T-helper 1 cell treated with Interleukin-12 subunit alpha and Interleukin-12 subunit beta and Interleukin-4 antibody, amounts not matched to agents 30 ng/mL and 1 ng/mL, for 36 hours (primary cell): ENCODE measurements at regions not wholly inside any gene's neighbourhood (a gene's known extent, or its start where the extent isn't known, plus 50 kb on each side); places are given as distances from the start of the nearest gene placed in this dataset.
"Not testable (repeated sequence)": the region's sequence is repeated elsewhere in the genome, so short reads cannot be mapped to it uniquely, and the experiment has no call there.

Source experiments
- intact Hi-C: fragments of 100-400 bp; cut with micrococcal nuclease; formaldehyde crosslinking; loops from one replicate; pipeline ENCODE4 v1.15.1; 2024

GRCh38 chr10:77740396-77740795, 102.8 kb upstream of the KCNMA1 start:
- intact Hi-C loops: not testable (repeated sequence)

DNA sequence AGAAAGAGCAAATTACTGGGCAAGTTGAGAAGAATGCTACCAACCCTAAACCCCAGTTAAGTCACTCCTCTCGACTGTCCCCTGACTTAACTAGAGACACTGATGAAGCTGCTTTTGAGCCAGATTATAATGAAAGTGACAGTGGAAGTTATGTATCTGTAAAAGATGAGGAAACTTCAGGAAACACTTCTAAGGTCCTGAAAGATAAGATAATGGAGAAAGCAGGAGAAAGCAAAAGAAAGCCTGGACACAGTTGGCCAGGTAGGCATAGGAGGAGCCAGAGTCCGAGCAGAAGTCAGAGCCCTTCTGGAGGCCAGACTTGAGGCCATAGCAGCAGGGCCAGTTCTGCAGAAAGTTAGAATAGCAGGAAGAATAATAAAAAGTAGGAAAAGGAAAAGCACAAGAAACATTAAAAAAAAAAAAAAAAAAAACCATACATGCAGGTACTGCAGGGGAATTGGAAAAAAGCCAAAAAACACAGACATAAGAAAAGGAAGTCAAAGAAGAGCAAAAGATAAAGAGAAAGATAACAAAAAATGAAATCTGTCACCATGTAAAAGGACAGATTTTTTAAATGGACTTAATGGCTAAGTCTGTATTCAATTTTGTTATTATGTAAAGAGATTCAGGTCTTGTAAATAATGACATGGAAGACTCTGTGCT, 101.0 kb upstream of the KCNMA1 start:
- intact Hi-C loops: no loop called here

- intact Hi-C loops: no loop called here
These were observed 100.0 kb upstream of the KCNMA1 start for GRCh38 chr10:77737608-77738007.

- intact Hi-C loops: not testable (repeated sequence)
These were observed 97.5 kb upstream of the KCNMA1 start for GRCh38 chr10:77735136-77735535.

- intact Hi-C loops: no loop called here
These were observed 94.8 kb upstream of the KCNMA1 start for GRCh38 chr10:77732213-77733003.

- intact Hi-C loops: no loop called here
These were observed 89.9 kb upstream of the KCNMA1 start for GRCh38 chr10:77727481-77727880.

DNA sequence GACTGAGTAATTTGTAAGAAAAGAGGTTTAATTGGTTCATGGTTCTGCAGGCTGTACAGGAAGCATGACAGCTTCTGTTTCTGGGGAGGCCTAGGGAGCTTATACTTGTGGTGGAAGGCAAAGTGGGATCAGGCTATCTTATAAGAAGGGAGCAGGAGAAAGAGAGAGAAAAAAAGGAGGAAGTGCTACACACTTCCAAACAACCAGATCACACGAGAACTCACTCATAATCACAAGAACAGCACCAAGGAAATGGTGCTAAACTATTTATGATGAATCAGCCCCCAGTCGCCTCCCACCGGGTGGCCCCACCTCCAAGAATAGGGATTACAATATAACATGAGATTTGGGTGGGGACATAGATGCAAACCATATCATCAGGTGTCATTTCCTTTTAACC, 89.1 kb upstream of the KCNMA1 start:
- intact Hi-C loops: no loop called here

DNA sequence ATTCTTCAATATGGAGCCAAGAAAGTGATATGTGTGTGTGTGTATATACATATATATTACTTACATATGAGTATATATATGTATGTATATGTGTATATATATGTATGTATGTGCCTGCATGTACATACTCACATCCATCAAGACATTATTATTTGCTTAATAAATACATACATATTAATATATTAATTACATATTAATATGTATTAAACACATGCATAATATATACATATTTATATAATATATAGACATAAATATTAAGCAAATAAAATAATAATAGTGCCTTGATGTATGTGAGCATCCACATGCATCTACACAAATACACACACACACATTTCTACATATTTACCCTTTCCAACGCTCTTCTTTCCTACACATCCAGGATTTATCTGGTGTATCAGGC, 88.7 kb upstream of the KCNMA1 start:
- intact Hi-C loops: no loop called here

DNA sequence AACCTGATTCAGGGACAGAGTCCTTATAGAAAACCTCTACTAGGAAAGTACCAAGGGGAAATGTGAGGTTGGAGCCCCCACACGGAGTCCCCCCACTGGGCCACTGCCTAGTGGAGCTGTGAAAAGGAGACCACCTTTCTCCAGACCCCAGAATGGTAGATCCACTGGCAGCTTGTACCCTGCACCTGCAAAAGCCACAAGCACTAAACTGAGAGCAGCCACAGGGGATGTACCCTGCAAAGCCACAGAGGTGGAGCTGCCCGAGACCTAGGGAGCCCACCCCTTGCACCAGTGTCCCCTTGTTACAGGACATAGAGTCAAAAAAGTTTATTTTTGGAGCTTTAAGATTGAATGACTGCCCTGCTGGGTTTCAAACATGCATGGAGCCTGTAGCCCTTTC, 87.2 kb upstream of the KCNMA1 start:
- intact Hi-C loops: no loop called here

GRCh38 chr10:77723376-77723775, 85.8 kb upstream of the KCNMA1 start:
- intact Hi-C loops: no loop called here

DNA sequence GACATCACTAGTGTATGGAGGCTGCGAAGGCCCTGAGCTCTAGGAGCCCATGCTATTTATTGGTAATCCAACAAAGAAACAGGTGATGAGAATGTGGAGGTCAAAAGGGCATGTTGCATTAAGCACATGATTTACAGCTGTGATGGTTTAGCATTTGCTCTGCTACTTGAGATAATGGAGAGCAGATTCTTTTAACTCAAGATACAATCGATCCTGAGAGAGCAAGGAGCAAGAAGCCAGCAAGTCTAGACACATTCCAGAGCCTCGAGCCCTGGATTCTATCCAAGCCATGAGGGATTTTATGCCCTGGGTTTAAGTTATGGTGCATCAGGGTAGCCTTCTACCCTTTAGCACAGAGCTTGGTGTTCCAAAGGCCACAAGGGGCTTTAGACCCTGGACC, 85.3 kb upstream of the KCNMA1 start:
- intact Hi-C loops: not testable (repeated sequence)

DNA sequence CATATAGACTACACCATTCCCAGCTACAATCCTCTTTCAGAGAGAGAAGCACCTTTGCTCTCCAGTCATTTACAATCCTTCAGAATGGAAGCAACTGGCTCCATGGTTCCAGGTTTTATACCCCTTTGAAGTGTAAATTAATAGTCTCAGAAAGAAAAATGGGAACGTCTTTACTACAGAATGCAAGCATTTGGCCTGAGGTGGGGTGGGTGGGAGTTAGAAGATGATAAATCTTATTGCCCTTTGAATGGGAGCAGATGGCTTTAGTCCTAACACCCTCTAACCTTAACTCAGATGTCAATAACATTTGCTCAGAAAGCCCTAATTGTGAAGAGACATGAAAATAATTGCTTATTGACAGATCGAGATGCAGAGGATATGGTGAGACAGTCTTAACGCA, 84.2 kb upstream of the KCNMA1 start:
- intact Hi-C loops: no loop called here

DNA sequence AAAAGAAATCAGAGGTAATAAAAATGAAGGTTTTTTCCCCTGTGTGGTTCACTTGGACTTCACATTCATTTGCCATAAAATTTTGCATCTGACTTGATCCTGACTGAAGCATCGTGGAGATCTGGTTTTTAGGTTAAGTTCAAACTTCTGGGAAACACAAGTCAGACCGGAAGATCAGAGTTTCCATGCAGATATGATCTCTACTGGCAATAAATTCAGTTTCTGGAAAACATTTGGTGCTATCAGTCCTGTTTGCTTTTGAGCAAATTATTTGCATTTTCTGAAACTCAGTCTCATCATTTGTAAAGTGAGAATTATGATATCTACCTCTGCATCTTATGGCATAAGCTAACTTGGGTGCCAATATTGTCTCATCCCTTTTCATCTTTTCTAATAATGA, 81.3 kb upstream of the KCNMA1 start:
- intact Hi-C loops: loop anchor here (1.0 kb wide), 2 partner anchors 37 to 118 kb away; no protein-coding TSS in a partner anchor

- intact Hi-C loops: not testable (repeated sequence)
These were observed 80.7 kb upstream of the KCNMA1 start for GRCh38 chr10:77718312-77718711.

- intact Hi-C loops: no loop called here
These were observed 79.7 kb upstream of the KCNMA1 start for GRCh38 chr10:77717336-77717735.

DNA sequence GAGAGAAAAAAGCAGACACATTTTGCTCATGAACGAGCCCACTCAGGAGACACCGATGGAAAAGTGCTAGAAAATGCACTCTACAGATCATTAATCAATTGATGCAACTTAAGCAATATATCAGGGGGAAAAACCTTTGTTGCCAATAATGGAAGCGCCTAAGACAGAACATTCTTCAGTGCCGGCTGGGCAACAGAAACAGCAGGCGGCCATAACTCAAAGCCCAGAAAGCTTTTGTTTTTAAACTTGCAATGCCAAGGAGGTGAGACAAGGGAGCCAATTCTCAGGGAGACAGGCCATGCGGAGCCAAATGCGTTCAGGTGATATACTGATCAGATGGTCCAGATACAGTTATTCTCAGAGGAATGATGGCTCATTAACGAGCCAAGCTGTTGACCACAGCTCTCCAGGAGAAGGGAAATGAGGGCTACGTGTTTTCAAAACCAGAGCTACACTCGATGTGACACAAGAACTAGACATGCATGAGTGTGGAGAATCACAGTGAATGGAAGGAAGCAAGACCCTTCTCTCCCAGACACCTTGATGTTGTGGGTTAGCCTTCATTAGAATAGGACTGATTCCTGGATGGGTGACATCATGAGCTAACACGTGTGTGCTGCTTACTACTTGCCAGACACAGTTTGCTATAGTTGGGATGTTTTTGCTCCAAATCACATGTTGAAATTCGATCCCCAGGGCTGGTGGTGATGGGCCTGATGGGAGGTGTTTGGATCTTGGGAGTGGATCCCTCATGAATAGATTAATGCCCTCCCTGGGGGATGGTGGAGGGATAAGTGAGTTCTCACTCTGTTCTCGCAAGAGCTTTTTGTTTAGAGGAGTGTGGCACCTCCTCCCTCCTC, 79.1 kb upstream of the KCNMA1 start:
- intact Hi-C loops: no loop called here

- intact Hi-C loops: loop anchor here (1.0 kb wide), 1 partner anchor 122 kb away; no protein-coding TSS in a partner anchor
These were observed 77.9 kb upstream of the KCNMA1 start for GRCh38 chr10:77715536-77715935.

- intact Hi-C loops: loop anchor here (1.0 kb wide), 1 partner anchor 122 kb away; no protein-coding TSS in a partner anchor
These were observed 77.5 kb upstream of the KCNMA1 start for GRCh38 chr10:77715088-77715487.

DNA sequence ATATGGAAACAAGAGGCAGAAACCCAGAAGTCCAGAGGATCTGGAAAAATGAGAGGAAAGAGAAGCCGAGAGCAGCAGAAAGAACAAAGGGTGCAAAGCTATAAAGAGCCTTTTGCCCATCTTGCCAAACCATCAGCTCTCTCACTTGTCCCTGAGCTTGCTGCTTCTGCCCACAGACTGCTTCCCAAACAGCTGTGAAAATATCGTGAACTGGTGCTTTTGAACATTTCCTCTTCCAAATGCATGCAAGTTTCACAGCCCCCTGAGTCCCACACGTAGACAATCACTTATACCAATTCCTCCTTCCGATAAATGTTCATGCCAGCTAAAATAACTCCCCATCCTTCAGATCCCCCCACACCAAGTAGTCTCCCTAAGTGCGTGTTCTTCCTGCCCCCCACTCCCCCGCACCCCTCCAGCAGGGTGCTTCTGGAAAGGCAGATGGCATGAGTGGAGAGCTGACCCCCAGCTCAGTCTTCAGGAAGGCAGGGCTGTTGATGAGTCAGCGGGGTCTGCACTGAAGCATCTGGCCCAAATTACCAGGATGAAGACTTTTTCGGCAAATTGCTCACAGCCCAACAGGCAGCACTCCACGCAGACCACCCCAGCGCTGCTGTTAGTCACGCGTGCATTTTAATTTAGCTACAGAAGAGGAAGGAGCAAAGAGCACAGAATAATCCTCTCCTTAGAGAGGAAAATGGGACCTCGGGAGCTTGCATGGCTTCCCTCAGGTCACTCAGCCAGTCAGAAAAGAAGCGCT, 76.1 kb upstream of the KCNMA1 start:
- intact Hi-C loops: no loop called here

- intact Hi-C loops: no loop called here
These were observed 74.6 kb upstream of the KCNMA1 start for GRCh38 chr10:77712207-77712606.

DNA sequence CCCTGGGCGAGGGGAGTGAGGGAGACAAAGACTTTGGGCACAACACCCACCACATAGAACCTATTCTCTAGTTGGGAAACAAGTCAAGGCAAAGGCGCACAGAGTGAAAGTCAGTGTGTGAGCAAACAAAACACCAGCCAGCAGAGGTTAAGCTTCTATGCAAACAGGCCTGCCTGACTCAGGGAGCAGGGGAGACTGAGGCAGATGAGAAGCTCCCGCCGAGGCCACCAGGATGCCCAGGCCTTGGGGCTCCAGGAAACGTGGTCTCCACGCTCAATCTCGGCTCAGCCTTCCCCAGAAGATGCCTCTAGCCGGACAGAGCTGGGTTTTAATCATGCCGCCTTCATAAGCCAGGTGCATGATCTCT, 74.1 kb upstream of the KCNMA1 start:
- intact Hi-C loops: loop anchor here (1.0 to 2.0 kb wide), 2 partner anchors 537 to 547 kb away; no protein-coding TSS in a partner anchor
